COLO829 (cell line): ENCODE measurements at regions not wholly inside any gene's neighbourhood (a gene's known extent, or its start where the extent isn't known, plus 50 kb on each side); places are given as distances from the start of the nearest gene placed in this dataset.

Experiments
- DNase-seq: peaks from one replicate; pipeline ENCODE4 v3.0.0; 2012; ENCODE audit warnings: low spot score

GRCh38 chr13:34002924-34003323 is 185.0 kb downstream of the RFC3 start:
- DNase-seq = no peak

- no peak for DNase-seq
These were observed 185.7 kb downstream of the RFC3 start for GRCh38 chr13:34003656-34004055.

GRCh38 chr13:34004676-34005075 is 186.7 kb downstream of the RFC3 start:
- no peak for DNase-seq

- DNase-seq = peak; percentile 16
These were observed 188.1 kb downstream of the RFC3 start for GRCh38 chr13:34006011-34006410.

GRCh38 chr13:34011552-34012085 is 193.7 kb downstream of the RFC3 start:
- DNase-seq = no peak

GRCh38 chr13:34012382-34012781 is 194.4 kb downstream of the RFC3 start:
- no peak for DNase-seq

- DNase-seq = no peak
These were observed 195.1 kb downstream of the RFC3 start for GRCh38 chr13:34013061-34013460.

- DNase-seq = no peak
These were observed 199.3 kb downstream of the RFC3 start for GRCh38 chr13:34017231-34017630.

GRCh38 chr13:34019870-34020269 is 201.9 kb downstream of the RFC3 start:
- no peak for DNase-seq

- no peak for DNase-seq
These were observed 202.4 kb downstream of the RFC3 start for GRCh38 chr13:34020388-34020787.

GRCh38 chr13:34021619-34022018 is 203.7 kb downstream of the RFC3 start:
- no peak for DNase-seq

GRCh38 chr13:34025746-34026145 is 207.8 kb downstream of the RFC3 start:
- DNase-seq = no peak

GRCh38 chr13:34026308-34026707 is 208.4 kb downstream of the RFC3 start:
- no peak for DNase-seq

GRCh38 chr13:34028496-34029442 is 210.8 kb downstream of the RFC3 start:
- DNase-seq = no peak

GRCh38 chr13:34030782-34031181 is 212.8 kb downstream of the RFC3 start:
- no peak for DNase-seq

GRCh38 chr13:34031610-34032009 is 213.7 kb downstream of the RFC3 start:
- no peak for DNase-seq

- DNase-seq = no peak
These were observed 216.5 kb downstream of the RFC3 start for GRCh38 chr13:34034411-34034810.

- DNase-seq = no peak
These were observed 217.2 kb downstream of the RFC3 start for GRCh38 chr13:34035178-34035577.

- no peak for DNase-seq
These were observed 217.9 kb downstream of the RFC3 start for GRCh38 chr13:34035676-34036325.

GRCh38 chr13:34037636-34038540 is 219.9 kb downstream of the RFC3 start:
- no peak for DNase-seq

- DNase-seq = no peak
These were observed 220.7 kb downstream of the RFC3 start for GRCh38 chr13:34038541-34039068.

- DNase-seq = no peak
These were observed 221.7 kb downstream of the RFC3 start for GRCh38 chr13:34039678-34040077.
